OCI-LY7 (cell line): ENCODE measurements at regions not wholly inside any gene's neighbourhood (a gene's known extent, or its start where the extent isn't known, plus 50 kb on each side); places are given as distances from the start of the nearest gene placed in this dataset.

Experiments used
- CTCF ChIP-seq: fragments of 200-600 bp; sonication (generic); conservative IDR thresholded peaks from 2 replicates; pipeline ENCODE4 v1.5.1; 2014; ENCODE audit warnings: mild to moderate bottlenecking, antibody characterized with exemption, low read length, moderate library complexity, mixed read lengths
- EZH2phosphoT487 ChIP-seq: fragments of 200-600 bp; sonication (generic); IDR thresholded peaks from 2 replicates; pipeline ENCODE4 v1.6.1; 2018; ENCODE audit warnings: low read depth, borderline replicate concordance, mild to moderate bottlenecking, mixed run types, antibody characterized with exemption, low read length, moderate library complexity, mixed read lengths

GRCh38 chr2:21367421-21367820 lies 243.7 kb downstream of the TDRD15 start:
- TF ChIP-seq EZH2phosphoT487: no peak
- TF ChIP-seq CTCF: no peak
